ENCODE measurements at regions not wholly inside any gene's neighbourhood (a gene's known extent, or its start where the extent isn't known, plus 50 kb on each side); places are given as distances from the start of the nearest gene placed in this dataset.

GRCh38 chr1:81583878-81584277, 216.9 kb upstream of the ADGRL2 start:
- TF ChIP-seq REST (IDR thresholded peaks at IDR 0.05; ENCODE audit: low read depth) = no peak
- no peak for TF ChIP-seq RAD21 (IDR thresholded peaks at IDR 0.05; ENCODE audit: low read depth)
- no peak for TF ChIP-seq FOXM1 (IDR thresholded peaks at IDR 0.05; ENCODE audit: borderline replicate concordance, low read depth)
- no peak for TF ChIP-seq MAX (IDR thresholded peaks at IDR 0.05)
- TF ChIP-seq TAF1 (IDR thresholded peaks at IDR 0.05; ENCODE audit: low read depth) = no peak
- no peak for TF ChIP-seq ZBTB7A (IDR thresholded peaks at IDR 0.05; ENCODE audit: low read depth)
- TF ChIP-seq EP300 (IDR thresholded peaks at IDR 0.05; ENCODE audit: borderline replicate concordance) = no peak
- no peak for TF ChIP-seq TCF12 (IDR thresholded peaks at IDR 0.05; ENCODE audit: low read depth)

- TF ChIP-seq NFIC (IDR thresholded peaks at IDR 0.05) (no peak), EP300 (IDR thresholded peaks at IDR 0.05; ENCODE audit: borderline replicate concordance) (no peak), MAX (IDR thresholded peaks at IDR 0.05) (no peak), YY1 (IDR thresholded peaks at IDR 0.05; ENCODE audit: low read depth) (no peak), RAD21 (IDR thresholded peaks at IDR 0.05; ENCODE audit: low read depth) (no peak), TCF12 (IDR thresholded peaks at IDR 0.05; ENCODE audit: low read depth) (no peak), CREB1 (IDR thresholded peaks at IDR 0.05; ENCODE audit: low read depth) (no peak)
Measured at GRCh38 chr1:81582467-81582986, 218.2 kb upstream of the ADGRL2 start.

GRCh38 chr1:81578867-81579266, 221.9 kb upstream of the ADGRL2 start:
- TF ChIP-seq REST (IDR thresholded peaks at IDR 0.05; ENCODE audit: low read depth) (no peak), NFIC (IDR thresholded peaks at IDR 0.05) (no peak), RAD21 (IDR thresholded peaks at IDR 0.05; ENCODE audit: low read depth) (no peak), CEBPB (IDR thresholded peaks at IDR 0.05) (no peak), TEAD4 (IDR thresholded peaks at IDR 0.05) (no peak), MAX (IDR thresholded peaks at IDR 0.05) (no peak), ZBTB7A (IDR thresholded peaks at IDR 0.05; ENCODE audit: low read depth) (no peak), USF1 (IDR thresholded peaks at IDR 0.05) (no peak), TAF1 (IDR thresholded peaks at IDR 0.05; ENCODE audit: low read depth) (no peak), EP300 (IDR thresholded peaks at IDR 0.05; ENCODE audit: borderline replicate concordance) (no peak), FOXM1 (IDR thresholded peaks at IDR 0.05; ENCODE audit: borderline replicate concordance, low read depth) (no peak)

- no peak for TF ChIP-seq MAX (IDR thresholded peaks at IDR 0.05)
- no peak for TF ChIP-seq EP300 (IDR thresholded peaks at IDR 0.05; ENCODE audit: borderline replicate concordance)
- TF ChIP-seq REST (IDR thresholded peaks at IDR 0.05; ENCODE audit: low read depth) = no peak
- no peak for TF ChIP-seq TAF1 (IDR thresholded peaks at IDR 0.05; ENCODE audit: low read depth)
- no peak for TF ChIP-seq ZBTB7A (IDR thresholded peaks at IDR 0.05; ENCODE audit: low read depth)
- TF ChIP-seq NFIC (IDR thresholded peaks at IDR 0.05) = no peak
- no peak for TF ChIP-seq EGR1 (IDR thresholded peaks at IDR 0.05)
- no peak for TF ChIP-seq CREB1 (IDR thresholded peaks at IDR 0.05; ENCODE audit: low read depth)
- no peak for TF ChIP-seq RAD21 (IDR thresholded peaks at IDR 0.05; ENCODE audit: low read depth)
- no peak for TF ChIP-seq USF1 (IDR thresholded peaks at IDR 0.05)
- TF ChIP-seq YY1 (IDR thresholded peaks at IDR 0.05; ENCODE audit: low read depth) = no peak
Measured at GRCh38 chr1:81577004-81577697, 223.6 kb upstream of the ADGRL2 start.
